C1 segment of cervical spinal cord (tissue), 14 donors: ENCODE measurements at regions not wholly inside any gene's neighbourhood (a gene's known extent, or its start where the extent isn't known, plus 50 kb on each side); places are given as distances from the start of the nearest gene placed in this dataset.

Source experiments
- DNase-seq, 14 donors: peaks; one replicate each; lab custom pipeline; 2025; lab: John Stamatoyannopoulos, UW

- DNase-seq = no peak
Measured at GRCh38 chr13:99027661-99028425, 50.0 kb upstream of the DOCK9 start.

GRCh38 chr13:99028890-99029289, 51.0 kb upstream of the DOCK9 start:
- DNase-seq = no peak

- DNase-seq = no peak
Measured at GRCh38 chr13:99029576-99029975, 51.7 kb upstream of the DOCK9 start.

GRCh38 chr13:99030326-99030725, 52.5 kb upstream of the DOCK9 start:
- no peak for DNase-seq

- DNase-seq = no peak
Measured at GRCh38 chr13:99031832-99032231, 54.0 kb upstream of the DOCK9 start.

- peak in 1 of 14 donors; percentile 59 for DNase-seq
Measured at GRCh38 chr13:99033814-99034213, 56.0 kb upstream of the DOCK9 start.

- DNase-seq = peak in 1 of 14 donors; percentile 84
Measured at GRCh38 chr13:99034333-99035085, 56.6 kb upstream of the DOCK9 start.

GRCh38 chr13:99035715-99036114, 57.9 kb upstream of the DOCK9 start:
- DNase-seq = no peak

- no peak for DNase-seq
Measured at GRCh38 chr13:99037756-99038155, 59.9 kb upstream of the DOCK9 start.

- DNase-seq = no peak
Measured at GRCh38 chr13:99039718-99040280, 61.9 kb upstream of the DOCK9 start.

GRCh38 chr13:99040536-99041131, 62.8 kb upstream of the DOCK9 start:
- DNase-seq = no peak

- no peak for DNase-seq
Measured at GRCh38 chr13:99041337-99041736, 63.5 kb upstream of the DOCK9 start.

- DNase-seq = no peak
Measured at GRCh38 chr13:99041788-99042187, 63.9 kb upstream of the DOCK9 start.

- DNase-seq = no peak
Measured at GRCh38 chr13:99042521-99043250, 64.8 kb upstream of the DOCK9 start.

- no peak for DNase-seq
Measured at GRCh38 chr13:99043831-99044231, 66.0 kb upstream of the DOCK9 start.

- no peak for DNase-seq
Measured at GRCh38 chr13:99044764-99045163, 66.9 kb upstream of the DOCK9 start.

GRCh38 chr13:99045396-99045795, 67.5 kb upstream of the DOCK9 start:
- no peak for DNase-seq

GRCh38 chr13:99046851-99047250, 69.0 kb upstream of the DOCK9 start:
- DNase-seq = no peak

- no peak for DNase-seq
Measured at GRCh38 chr13:99050983-99051488, 73.2 kb upstream of the DOCK9 start.

- no peak for DNase-seq
Measured at GRCh38 chr13:99051768-99052455, 74.0 kb upstream of the DOCK9 start.
